MV-4-11 (cell line): ENCODE measurements at regions not wholly inside any gene's neighbourhood (a gene's known extent, or its start where the extent isn't known, plus 50 kb on each side); places are given as distances from the start of the nearest gene placed in this dataset.
"Not testable (repeated sequence)": the region's sequence is repeated elsewhere in the genome, so short reads cannot be mapped to it uniquely, and the experiment has no call there.

Experiments used
- DNase-seq: peaks from one replicate; lab custom pipeline; 2025; lab: John Stamatoyannopoulos, UW

DNA sequence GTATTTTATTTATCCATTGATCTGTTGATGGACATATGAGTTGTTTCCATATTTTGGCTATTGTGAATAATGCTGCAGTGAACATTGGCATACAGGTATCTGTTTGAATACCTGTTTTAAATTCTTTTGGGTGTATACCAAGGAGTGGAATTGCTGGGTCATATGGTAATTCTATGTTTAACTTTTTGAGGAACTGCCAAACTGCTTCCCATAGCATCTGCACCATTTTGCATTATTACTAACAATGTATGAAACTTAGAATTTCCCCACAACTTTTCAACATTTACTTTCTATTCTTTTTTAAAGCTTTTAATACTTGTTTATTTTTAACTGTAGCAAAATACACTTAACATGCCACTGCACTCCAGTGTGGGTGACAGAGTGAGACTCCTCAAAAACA lies 57.0 kb upstream of the MSN start:
- peak; percentile 64 for DNase-seq

GRCh38 chrX:65610040-65610439 lies 57.4 kb upstream of the MSN start:
- peak; percentile 90 for DNase-seq

- no peak for DNase-seq
Observed at GRCh38 chrX:65609237-65609636, 58.2 kb upstream of the MSN start.

DNA sequence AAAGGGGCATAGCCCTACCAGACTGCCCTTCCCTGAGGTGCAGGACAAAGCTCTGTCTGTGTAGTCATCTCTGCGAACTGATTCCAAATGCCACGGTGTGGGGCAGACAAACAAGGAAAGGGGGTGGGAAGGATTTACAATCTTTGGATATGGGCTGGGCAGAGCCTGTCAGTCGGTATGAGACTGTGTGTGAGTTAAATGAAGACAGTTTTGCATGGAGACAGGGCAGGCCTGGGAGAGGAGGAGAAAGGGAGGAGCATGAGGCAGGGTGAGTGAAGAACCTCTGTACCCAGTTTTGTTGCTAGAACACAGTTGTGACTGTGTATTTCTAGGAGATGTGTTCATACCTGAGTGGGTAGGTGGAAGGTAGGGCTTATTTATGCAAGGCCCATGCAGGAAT lies 59.4 kb upstream of the MSN start:
- DNase-seq = no peak

DNA sequence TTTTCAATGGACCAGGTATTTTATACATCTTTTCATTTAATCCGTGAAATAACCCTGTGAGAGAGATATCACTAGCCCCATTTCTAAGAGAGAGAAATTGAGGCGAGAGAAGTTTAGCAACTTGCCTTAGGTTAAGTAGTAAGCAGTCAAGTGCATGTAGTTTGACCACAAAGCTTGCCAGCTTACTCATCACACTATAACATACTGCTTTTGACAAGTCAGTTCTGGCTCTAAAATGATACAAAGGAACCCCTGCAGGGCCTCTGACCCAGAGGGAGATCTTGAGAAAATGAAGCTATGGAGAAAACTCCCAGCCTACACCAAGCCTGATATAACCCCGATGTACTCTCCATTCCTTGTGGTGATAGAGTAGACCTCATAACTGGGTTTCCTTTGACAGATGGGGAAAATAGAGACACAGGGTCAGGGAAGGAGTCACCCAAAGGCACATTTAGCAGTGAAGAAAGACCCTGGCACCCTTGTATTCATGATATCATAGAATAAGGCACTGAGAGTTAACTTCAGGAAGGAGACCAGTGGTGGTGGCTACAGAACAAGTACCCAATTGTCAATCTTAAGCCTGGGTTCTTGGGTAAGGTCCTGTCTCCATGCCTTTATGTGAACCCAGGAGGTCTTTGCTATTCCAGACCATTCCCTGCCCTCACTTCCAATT lies 60.2 kb upstream of the MSN start:
- peak; percentile 84 for DNase-seq

GRCh38 chrX:65602221-65602560 lies 65.3 kb upstream of the MSN start:
- DNase-seq = no peak

- peak; percentile 79 for DNase-seq
Observed at GRCh38 chrX:65601530-65602220, 65.8 kb upstream of the MSN start.

GRCh38 chrX:65601126-65601525 lies 66.3 kb upstream of the MSN start:
- no peak for DNase-seq

DNA sequence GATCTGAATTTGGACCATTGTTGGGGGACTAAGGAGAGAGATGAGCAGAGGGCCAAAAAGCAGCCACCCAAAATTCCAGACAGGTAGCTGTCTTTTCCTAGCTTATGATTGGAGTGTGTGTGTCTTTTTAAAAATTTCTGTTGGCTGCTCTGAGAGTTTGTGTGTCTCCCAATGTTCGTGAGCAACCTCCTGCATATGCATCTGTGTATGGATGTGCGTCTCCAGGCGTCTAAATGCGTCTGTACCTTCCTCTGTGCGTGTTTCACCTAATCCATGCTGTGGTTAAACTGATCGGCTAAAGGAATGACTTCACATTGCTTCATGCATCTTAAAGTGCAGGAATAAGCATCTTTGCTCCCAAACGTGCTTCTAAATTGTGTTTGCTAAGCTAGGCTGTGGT lies 65.5 kb upstream of the LAS1L start:
- DNase-seq = no peak

DNA sequence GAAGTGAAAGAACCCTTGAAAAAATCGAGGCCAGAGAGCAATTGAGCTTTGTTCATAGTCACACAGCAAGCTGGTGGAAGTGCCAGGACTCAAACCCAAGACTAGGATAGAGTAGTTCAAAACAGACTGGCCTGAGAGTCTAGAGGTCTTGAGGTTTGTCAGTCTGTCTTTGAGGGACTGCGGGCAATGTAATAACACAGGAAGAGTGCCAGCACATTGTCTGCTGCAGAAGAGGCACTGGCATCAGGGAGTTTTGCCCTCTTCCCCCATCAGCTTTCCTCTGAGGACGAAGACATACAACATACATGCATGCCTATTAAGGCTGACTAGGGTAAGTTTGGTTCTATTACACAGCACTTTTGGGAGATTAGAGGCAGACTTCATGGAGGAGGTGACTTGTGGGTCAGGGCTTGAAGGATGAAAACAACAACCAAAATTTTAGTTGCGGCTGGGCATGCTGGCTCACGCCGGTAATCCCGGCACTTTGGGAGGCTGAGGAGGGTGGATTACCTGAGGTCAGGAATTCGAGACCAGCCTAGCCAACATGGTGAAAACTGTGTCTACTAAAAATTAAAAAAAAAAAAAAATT lies 64.1 kb upstream of the LAS1L start:
- no peak for DNase-seq

GRCh38 chrX:65596270-65597034 lies 61.9 kb upstream of the LAS1L start:
- DNase-seq = peak; percentile 66

DNA sequence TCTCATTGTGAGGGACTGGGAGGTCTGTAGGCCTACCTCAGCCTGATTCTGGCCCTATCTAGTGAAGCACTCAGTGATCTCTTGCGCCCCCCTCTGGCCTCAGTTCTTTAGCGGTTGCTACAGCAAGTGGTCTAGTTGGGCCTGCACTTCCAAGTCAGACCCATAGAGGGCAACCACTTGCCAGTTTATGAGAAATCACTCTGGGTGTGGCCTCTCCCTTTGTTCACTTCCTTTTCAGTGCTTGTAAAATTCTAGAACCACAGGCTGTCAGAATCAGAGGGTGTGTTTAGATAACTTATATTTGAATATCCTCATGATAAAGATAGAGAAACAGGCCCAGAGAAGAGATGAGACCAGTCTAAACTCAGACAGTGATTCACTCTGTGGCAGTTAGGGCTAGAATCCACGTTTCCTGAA lies 60.9 kb upstream of the LAS1L start:
- DNase-seq = peak; percentile 94

DNA sequence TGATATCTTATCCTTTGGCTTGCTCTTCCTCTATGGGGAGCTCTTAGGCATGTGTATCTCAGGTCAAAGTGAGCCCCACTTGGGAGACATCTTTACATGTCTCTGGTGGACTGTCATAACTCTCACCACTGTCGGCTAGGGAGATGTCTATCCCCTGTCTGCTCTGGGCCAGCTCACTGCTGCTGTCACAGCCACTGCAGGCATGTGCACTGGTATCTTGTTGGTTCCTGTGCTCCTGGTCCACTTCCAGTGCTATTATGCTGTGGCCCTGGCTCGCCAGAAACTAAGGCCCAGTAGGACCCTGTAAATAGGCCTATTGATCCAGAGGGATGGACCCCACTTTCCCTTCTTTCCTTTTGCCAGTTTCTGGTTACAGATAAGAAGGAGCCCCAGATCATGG lies 56.6 kb upstream of the LAS1L start:
- DNase-seq = no peak

DNA sequence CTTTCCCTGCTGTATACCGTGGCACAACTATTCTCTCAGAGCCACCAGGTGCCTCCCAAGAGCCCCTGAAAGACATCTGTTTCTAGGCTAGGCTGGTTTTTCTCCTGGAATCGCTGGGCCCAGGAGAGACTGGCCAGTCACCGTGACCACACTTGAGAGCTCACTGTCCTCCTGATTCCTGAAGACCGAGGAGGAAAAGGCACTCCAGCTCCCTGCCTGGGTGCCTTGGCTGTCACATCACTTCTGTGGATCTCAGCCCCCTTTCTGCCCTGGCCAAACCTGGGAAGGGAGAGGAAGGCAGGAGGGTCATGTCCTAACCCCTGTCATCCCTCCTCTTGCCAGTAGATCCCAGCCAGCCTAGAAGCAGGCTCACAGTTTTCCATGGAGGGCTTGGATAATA lies 54.7 kb upstream of the LAS1L start:
- no peak for DNase-seq

GRCh38 chrX:65588795-65589194 lies 54.2 kb upstream of the LAS1L start:
- DNase-seq = no peak

DNA sequence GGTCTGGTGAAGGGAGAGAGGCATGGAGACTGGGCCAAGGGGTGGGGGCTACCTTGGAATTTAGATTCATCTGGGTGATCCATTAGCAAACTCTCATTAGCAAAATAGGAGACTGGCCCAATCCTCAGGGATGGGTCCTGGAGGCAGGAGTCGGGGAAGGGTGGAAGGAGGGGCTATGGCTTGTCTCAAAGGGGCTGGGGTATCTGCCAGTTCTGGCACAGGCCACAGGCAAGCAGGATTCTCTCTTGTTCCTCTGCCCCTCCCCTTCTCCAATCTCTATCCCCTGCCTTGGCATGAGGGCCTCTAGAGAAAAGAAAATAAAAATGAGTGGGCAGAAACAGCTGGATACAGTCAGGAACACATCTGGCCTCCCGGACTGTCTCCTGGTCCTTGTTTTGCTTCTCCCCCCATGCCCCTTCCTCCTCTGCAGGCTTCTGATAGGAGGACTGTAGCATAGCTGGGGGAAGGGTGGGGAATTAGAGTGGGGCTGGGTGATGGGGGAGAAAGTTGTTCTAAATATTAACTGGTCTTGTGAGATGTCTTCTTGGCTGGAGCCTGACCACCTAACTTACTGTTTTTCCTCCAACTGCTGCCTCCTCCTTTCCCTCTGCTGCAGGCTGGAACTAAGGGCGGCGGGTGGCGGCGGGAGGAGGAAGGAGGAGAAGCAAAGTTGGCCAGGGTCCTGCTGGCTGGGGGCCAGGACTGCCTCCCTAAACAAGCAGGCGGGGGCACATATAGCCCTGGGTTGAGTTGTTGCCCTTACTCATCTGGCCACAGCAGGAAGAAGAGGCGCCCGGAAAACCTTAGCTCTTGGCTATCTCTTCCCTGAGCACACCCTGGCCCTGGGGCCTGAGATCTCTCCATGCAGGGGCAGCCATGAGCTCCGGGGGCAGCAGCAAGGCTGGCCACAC lies 53.3 kb upstream of the LAS1L start:
- no peak for DNase-seq

- no peak for DNase-seq
Observed at GRCh38 chrX:65586491-65586890, 51.9 kb upstream of the LAS1L start.

DNA sequence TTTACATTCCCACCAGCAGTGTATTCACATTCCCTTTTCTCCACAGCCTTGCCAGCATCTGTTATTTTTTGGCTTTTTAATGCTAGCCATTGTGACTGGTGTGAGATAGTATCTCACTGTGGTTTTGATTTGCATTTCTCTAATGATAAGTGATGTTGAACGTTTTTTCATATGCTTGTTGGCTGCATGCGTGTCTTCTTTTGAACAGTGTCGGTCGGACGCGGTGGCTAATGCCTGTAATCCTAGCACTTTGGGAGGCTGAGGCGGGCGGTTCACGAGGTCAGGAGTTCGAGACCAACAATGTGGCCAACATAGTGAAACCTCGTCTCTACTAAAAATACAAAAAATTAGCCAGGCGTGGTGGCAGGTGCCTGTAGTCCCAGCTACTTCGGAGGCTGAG lies 50.6 kb upstream of the LAS1L start:
- not testable (repeated sequence) for DNase-seq
